PC-3 (cell line): ENCODE measurements at regions not wholly inside any gene's neighbourhood (a gene's known extent, or its start where the extent isn't known, plus 50 kb on each side); places are given as distances from the start of the nearest gene placed in this dataset.

ENCODE experiments used
- ATAC-seq: fragments of 200-7000 bp; cut with Tn5 transposase; 2 replicates; pipeline ENCODE4 v1.9.1; 2020; ENCODE audit warnings: mild to moderate bottlenecking, moderate library complexity
- BruUV-seq: library from RNA; stranded (reverse); fragments of 400-500 nt; replicated peaks from 2 replicates; lab custom pipeline; 2021; lab: Mats Ljungman, UMichigan
- CTCF ChIA-PET: fragments of 300-600 bp; sonication (Branson Sonifier 250); formaldehyde crosslinking; loops from one replicate; lab custom pipeline; 2022; ENCODE audit warnings: antibody characterized with exemption; lab: Charles Lee
- POLR2A ChIA-PET: fragments of 300-600 bp; sonication (Branson Sonifier 250); formaldehyde crosslinking; loops from one replicate; lab custom pipeline; 2022; ENCODE audit warnings: antibody characterized with exemption; ENCODE audit not compliant: unreplicated experiment; lab: Charles Lee
- DNase-seq: peaks from one replicate; pipeline ENCODE4 v3.0.0-alpha.2; 2015
- H2AFZ ChIP-seq: fragments of 300-600 bp; sonication (generic); 2 replicates; pipeline ENCODE4 v1.6.0; 2016; ENCODE audit warnings: antibody characterized with exemption, low read length
- H3F3A ChIP-seq: fragments of 300-600 bp; sonication (generic); one replicate; pipeline ENCODE4 v1.6.0; 2017; ENCODE audit warnings: antibody characterized with exemption, low read length, control low read depth, mild to moderate bottlenecking; ENCODE audit not compliant: unreplicated experiment
- H3K27ac ChIP-seq: fragments of 300-600 bp; sonication (generic); 2 replicates; pipeline ENCODE4 v1.5.1; 2016; ENCODE audit warnings: mild to moderate bottlenecking, low read length
- H3K27me3 ChIP-seq: fragments of 300-600 bp; sonication (generic); 2 replicates; pipeline ENCODE4 v1.6.1; 2016; ENCODE audit warnings: low read length, mixed read lengths
- H3K36me3 ChIP-seq: fragments of 300-600 bp; sonication (generic); 2 replicates; pipeline ENCODE4 v1.6.1; 2016; ENCODE audit warnings: low read depth, mixed run types, low read length, mixed read lengths
- H3K4me1 ChIP-seq: fragments of 300-600 bp; sonication (generic); 2 replicates; pipeline ENCODE4 v1.5.1; 2016; ENCODE audit warnings: low read length; ENCODE audit not compliant: insufficient read depth
- H3K4me2 ChIP-seq: fragments of 300-600 bp; sonication (generic); 2 replicates; pipeline ENCODE4 v1.6.0; 2016; ENCODE audit warnings: low read length
- H3K4me3 ChIP-seq: fragments of 300-600 bp; sonication (generic); 2 replicates; pipeline ENCODE4 v1.5.1; 2016; ENCODE audit warnings: mild to moderate bottlenecking, low read length, mixed read lengths
- H3K79me2 ChIP-seq: fragments of 300-600 bp; sonication (generic); 2 replicates; pipeline ENCODE4 v1.6.1; 2017; ENCODE audit warnings: low read length, mixed read lengths
- H3K9ac ChIP-seq: fragments of 300-600 bp; sonication (generic); 2 replicates; pipeline ENCODE4 v1.6.0; 2016; ENCODE audit warnings: mild to moderate bottlenecking, low read length
- H3K9me2 ChIP-seq: fragments of 300-600 bp; sonication (generic); replicated peaks from 2 replicates; pipeline ENCODE4 v1.6.1; 2016; ENCODE audit warnings: mixed run types, low read length, mixed read lengths
- H3K9me3 ChIP-seq: fragments of 300-600 bp; sonication (generic); 2 replicates; pipeline ENCODE4 v1.6.1; 2016; ENCODE audit warnings: low read length, mixed read lengths
- H4K20me1 ChIP-seq: fragments of 300-600 bp; sonication (generic); 2 replicates; pipeline ENCODE4 v1.6.1; 2016; ENCODE audit warnings: low read length, mixed read lengths
- EZH2 ChIP-seq: fragments of 300-600 bp; sonication (generic); IDR thresholded peaks from one replicate; pipeline ENCODE4 v1.6.1; 2017; ENCODE audit warnings: antibody characterized with exemption, mild to moderate bottlenecking, low read length; ENCODE audit not compliant: unreplicated experiment
- EZH2phosphoT487 ChIP-seq: fragments of 300-600 bp; sonication (generic); IDR thresholded peaks from 2 replicates; pipeline ENCODE4 v1.6.1; 2018; ENCODE audit warnings: mild to moderate bottlenecking, antibody characterized with exemption, low read length, borderline replicate concordance
- intact Hi-C: fragments of 100-400 bp; cut with micrococcal nuclease; formaldehyde crosslinking; loops from 2 replicates; pipeline ENCODE4 v1.9.0; 2023
- TF ChIP-seq, protein P1 (sequence below): fragments of 300-600 bp; sonication (generic); conservative IDR thresholded peaks from 2 replicates; pipeline ENCODE4 v1.5.1; 2017; ENCODE audit warnings: antibody characterized with exemption, low read depth, mild to moderate bottlenecking, low read length

DNA sequence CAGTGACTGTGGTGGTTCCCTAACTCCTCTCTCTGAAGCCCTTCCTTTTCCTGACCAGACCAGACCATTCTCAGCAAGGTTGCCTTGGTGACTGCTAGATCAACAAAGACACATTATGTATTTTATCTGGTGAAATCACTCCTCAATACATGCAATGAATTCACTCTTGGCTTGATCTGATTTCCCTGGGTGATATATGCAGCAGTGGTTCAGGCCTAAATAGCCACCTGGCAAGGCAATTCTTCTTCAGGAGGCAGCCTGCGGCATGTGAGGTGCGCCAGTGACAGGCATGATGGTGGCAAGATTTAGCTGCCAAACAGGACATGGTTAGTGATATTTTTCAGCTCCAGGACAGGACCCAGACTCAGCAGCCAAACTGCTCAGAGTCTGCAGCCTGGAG, 350.3 kb upstream of the CCDC196 start:
- Histone ChIP-seq H3K27me3 (peaks cover 60% of the 10 kb centered on the region), H3K9ac (no peak overlapping the region), H4K20me1 (no peaks in the 10 kb centered on the region), H3K9me2 (no peaks in the 10 kb centered on the region), H3F3A (no peaks in the 10 kb centered on the region), H2AFZ (no peak overlapping the region), H3K4me2 (no peak overlapping the region), H3K79me2 (no peaks in the 10 kb centered on the region), H3K4me1 (no peaks in the 10 kb centered on the region), H3K36me3 (no peaks in the 10 kb centered on the region), H3K4me3 (no peak overlapping the region), H3K9me3 (no peaks in the 10 kb centered on the region), H3K27ac (no peak overlapping the region)
- BruUV-seq: no TSS peak
- no peak for DNase-seq
- ChIA-PET CTCF (no interaction called here), POLR2A (no interaction called here)
- intact Hi-C loops: no loop called here
- ATAC-seq: no peak
- no peak for TF ChIP-seq EZH2
- TF ChIP-seq, protein P1, sequence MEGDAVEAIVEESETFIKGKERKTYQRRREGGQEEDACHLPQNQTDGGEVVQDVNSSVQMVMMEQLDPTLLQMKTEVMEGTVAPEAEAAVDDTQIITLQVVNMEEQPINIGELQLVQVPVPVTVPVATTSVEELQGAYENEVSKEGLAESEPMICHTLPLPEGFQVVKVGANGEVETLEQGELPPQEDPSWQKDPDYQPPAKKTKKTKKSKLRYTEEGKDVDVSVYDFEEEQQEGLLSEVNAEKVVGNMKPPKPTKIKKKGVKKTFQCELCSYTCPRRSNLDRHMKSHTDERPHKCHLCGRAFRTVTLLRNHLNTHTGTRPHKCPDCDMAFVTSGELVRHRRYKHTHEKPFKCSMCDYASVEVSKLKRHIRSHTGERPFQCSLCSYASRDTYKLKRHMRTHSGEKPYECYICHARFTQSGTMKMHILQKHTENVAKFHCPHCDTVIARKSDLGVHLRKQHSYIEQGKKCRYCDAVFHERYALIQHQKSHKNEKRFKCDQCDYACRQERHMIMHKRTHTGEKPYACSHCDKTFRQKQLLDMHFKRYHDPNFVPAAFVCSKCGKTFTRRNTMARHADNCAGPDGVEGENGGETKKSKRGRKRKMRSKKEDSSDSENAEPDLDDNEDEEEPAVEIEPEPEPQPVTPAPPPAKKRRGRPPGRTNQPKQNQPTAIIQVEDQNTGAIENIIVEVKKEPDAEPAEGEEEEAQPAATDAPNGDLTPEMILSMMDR: no peak
- no peak for TF ChIP-seq EZH2phosphoT487

DNA sequence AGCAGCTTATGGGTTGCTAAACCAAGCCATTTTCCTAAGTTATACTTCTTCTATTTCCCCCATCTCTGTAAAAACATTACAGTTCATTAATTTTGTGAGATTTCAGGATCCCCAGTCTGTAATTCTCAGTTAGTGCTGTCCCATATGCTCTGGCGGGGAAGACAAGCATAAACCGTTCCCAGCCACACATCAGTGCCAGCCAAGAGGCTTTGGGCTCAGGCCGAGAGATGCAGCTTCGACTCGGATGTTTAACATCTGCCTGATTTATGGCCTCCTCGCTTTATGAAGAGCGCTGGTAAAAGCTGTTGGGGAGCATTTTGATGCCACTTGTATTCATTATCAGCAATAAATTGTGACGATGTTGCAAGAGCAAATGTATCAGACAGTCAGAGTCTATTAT, 349.1 kb upstream of the CCDC196 start:
- ChIA-PET POLR2A (no interaction called here), CTCF (no interaction called here)
- H3K27ac ChIP-seq: no peak overlapping the region
- TF ChIP-seq EZH2 (no peak), EZH2phosphoT487 (no peak)
- TF ChIP-seq, protein P1: no peak
- H4K20me1 ChIP-seq: no peaks in the 10 kb centered on the region
- DNase-seq: no peak
- H3K9me2 ChIP-seq: no peaks in the 10 kb centered on the region
- H3K36me3 ChIP-seq: no peaks in the 10 kb centered on the region
- H2AFZ ChIP-seq: no peak overlapping the region
- no peak for ATAC-seq
- H3K27me3 ChIP-seq: peaks cover 50% of the 10 kb centered on the region
- H3K79me2 ChIP-seq: no peaks in the 10 kb centered on the region
- H3K9me3 ChIP-seq: no peaks in the 10 kb centered on the region
- no peak overlapping the region for H3K9ac ChIP-seq
- no TSS peak for BruUV-seq
- no peaks in the 10 kb centered on the region for H3F3A ChIP-seq
- intact Hi-C loops: no loop called here
- no peaks in the 10 kb centered on the region for H3K4me1 ChIP-seq
- no peak overlapping the region for H3K4me3 ChIP-seq
- H3K4me2 ChIP-seq: no peak overlapping the region

DNA sequence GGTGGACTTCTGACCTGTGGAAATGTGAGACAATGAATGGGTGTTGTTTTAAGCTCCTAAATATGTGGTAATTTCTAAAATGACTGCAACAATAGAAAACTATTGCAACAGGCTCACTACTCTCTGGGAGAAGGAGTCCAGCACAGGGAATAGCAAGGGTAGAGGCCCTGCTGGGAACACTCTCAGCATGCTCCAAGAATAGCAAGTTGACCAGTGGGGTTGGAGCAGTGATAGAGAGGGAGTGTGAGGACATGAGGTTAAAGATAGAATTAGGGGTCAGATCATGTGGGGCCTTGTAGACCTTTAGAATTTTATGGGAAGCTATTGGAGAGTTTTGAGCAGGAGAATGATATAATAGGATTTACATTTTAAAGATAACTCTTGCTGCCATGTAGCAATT, 346.7 kb upstream of the CCDC196 start:
- no TSS peak for BruUV-seq
- DNase-seq (no peak), ATAC-seq (no peak)
- Histone ChIP-seq H3K9ac (no peak overlapping the region), H3K9me3 (no peaks in the 10 kb centered on the region), H3K27me3 (peaks cover 50% of the 10 kb centered on the region), H2AFZ (no peak overlapping the region), H3K4me2 (no peak overlapping the region), H3K4me1 (no peaks in the 10 kb centered on the region), H3K79me2 (no peaks in the 10 kb centered on the region), H3K9me2 (no peaks in the 10 kb centered on the region), H3F3A (no peaks in the 10 kb centered on the region), H3K4me3 (no peak overlapping the region), H4K20me1 (no peaks in the 10 kb centered on the region), H3K27ac (no peak overlapping the region), H3K36me3 (no peaks in the 10 kb centered on the region)
- intact Hi-C loops: no loop called here
- ChIA-PET POLR2A (no interaction called here), CTCF (no interaction called here)
- TF ChIP-seq EZH2phosphoT487: no peak
